ENCODE measurements at regions not wholly inside any gene's neighbourhood (a gene's known extent, or its start where the extent isn't known, plus 50 kb on each side); places are given as distances from the start of the nearest gene placed in this dataset.

DNA sequence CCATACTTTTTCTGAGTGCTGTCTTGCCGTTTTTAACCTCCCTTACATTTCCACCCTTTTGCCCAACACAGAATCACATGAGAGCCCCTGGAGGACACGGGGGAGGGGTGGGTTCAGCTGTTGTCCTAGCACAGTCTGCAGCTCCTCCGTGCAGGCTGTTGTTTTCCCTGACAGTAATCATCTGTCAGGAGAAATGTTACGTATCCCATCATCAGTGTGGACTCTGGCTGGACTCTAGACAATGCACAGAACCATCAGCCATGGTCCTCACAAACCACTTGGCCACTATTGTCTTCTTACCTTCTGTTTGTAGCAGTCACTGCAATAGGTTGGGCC is 92.1 kb downstream of the RIN2 start:
- Mint-ChIP-seq H3K27me3 (ENCODE audit: insufficient read depth, low read depth, poor library complexity) (peaks cover 3% of the 10 kb centered on the region), H3K27ac (no peak overlapping the region), H3K36me3 (ENCODE audit: low read depth) (no peaks in the 10 kb centered on the region), H3K4me3 (no peak overlapping the region), H3K4me1 (peaks cover 5% of the 10 kb centered on the region; the same call in 2 of the 3 replicates), H3K9me3 (peaks cover 2% of the 10 kb centered on the region; the same call in 2 of the 3 replicates)
- Histone ChIP-seq H3K4me3 (no peak overlapping the region), H4K20me1 (replicated peaks; ENCODE audit: insufficient read depth) (no peaks in the 10 kb centered on the region), H3K79me2 (replicated peaks; ENCODE audit: insufficient read depth) (no peaks in the 10 kb centered on the region), H3F3A (replicated peaks; ENCODE audit: low read depth) (no peaks in the 10 kb centered on the region), H3K36me3 (ENCODE audit: insufficient read depth) (no peaks in the 10 kb centered on the region), H3K9me2 (ENCODE audit: insufficient read depth) (0 out of 2 replicates have a peak, but pooled peaks cover 3% of the 10 kb centered on the region), H3K4me2 (no peak overlapping the region), H3K27ac (ENCODE audit: low read depth) (no peak overlapping the region), H3K27me3 (ENCODE audit: insufficient read depth) (no peaks in the 10 kb centered on the region), H2AFZ (peak overlapping the region; percentile 14; the same call in 1 of the 2 replicates), H3K4me1 (ENCODE audit: insufficient read depth) (no peaks in the 10 kb centered on the region)
- TF ChIP-seq, protein P1, sequence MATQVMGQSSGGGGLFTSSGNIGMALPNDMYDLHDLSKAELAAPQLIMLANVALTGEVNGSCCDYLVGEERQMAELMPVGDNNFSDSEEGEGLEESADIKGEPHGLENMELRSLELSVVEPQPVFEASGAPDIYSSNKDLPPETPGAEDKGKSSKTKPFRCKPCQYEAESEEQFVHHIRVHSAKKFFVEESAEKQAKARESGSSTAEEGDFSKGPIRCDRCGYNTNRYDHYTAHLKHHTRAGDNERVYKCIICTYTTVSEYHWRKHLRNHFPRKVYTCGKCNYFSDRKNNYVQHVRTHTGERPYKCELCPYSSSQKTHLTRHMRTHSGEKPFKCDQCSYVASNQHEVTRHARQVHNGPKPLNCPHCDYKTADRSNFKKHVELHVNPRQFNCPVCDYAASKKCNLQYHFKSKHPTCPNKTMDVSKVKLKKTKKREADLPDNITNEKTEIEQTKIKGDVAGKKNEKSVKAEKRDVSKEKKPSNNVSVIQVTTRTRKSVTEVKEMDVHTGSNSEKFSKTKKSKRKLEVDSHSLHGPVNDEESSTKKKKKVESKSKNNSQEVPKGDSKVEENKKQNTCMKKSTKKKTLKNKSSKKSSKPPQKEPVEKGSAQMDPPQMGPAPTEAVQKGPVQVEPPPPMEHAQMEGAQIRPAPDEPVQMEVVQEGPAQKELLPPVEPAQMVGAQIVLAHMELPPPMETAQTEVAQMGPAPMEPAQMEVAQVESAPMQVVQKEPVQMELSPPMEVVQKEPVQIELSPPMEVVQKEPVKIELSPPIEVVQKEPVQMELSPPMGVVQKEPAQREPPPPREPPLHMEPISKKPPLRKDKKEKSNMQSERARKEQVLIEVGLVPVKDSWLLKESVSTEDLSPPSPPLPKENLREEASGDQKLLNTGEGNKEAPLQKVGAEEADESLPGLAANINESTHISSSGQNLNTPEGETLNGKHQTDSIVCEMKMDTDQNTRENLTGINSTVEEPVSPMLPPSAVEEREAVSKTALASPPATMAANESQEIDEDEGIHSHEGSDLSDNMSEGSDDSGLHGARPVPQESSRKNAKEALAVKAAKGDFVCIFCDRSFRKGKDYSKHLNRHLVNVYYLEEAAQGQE (IDR thresholded peaks at IDR 0.05; ENCODE audit: unreplicated experiment): no peak
- TF ChIP-seq POLR2AphosphoS5 (IDR thresholded peaks at IDR 0.05; ENCODE audit: low read depth): no peak
- TF ChIP-seq, protein P2, sequence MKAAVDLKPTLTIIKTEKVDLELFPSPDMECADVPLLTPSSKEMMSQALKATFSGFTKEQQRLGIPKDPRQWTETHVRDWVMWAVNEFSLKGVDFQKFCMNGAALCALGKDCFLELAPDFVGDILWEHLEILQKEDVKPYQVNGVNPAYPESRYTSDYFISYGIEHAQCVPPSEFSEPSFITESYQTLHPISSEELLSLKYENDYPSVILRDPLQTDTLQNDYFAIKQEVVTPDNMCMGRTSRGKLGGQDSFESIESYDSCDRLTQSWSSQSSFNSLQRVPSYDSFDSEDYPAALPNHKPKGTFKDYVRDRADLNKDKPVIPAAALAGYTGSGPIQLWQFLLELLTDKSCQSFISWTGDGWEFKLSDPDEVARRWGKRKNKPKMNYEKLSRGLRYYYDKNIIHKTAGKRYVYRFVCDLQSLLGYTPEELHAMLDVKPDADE (IDR thresholded peaks at IDR 0.05): no peak
- ATAC-seq (peak; percentile 40; the same call in 1 of the 3 replicates), DNase-seq (ENCODE audit: low spot score) (no peak)

DNA sequence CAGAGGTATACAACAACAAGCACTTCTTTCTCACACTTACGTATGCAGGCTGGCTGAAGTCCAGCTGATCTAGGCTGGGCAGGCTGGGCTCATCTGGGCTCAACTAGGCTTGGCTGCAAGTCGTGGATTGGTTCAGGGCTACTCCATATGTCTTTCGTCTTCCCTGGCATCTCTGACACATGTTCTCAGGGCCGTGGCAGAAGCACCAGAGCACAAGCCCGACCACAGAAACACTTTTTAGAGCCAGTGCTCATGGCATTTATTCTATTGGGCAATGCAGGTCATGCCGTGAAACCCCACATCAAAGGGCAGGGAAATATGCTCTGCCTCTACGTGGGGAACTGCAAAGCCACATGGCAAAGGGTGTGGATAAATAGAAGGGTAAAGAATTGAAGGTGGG is 93.8 kb downstream of the RIN2 start:
- Histone ChIP-seq H3K9me2 (ENCODE audit: insufficient read depth) (0 out of 2 replicates have a peak, but pooled peaks cover 3% of the 10 kb centered on the region), H3F3A (replicated peaks; ENCODE audit: low read depth) (no peaks in the 10 kb centered on the region), H3K4me2 (no peak overlapping the region), H3K27me3 (ENCODE audit: insufficient read depth) (no peaks in the 10 kb centered on the region), H2AFZ (no peak overlapping the region), H3K27ac (ENCODE audit: low read depth) (no peak overlapping the region), H3K79me2 (replicated peaks; ENCODE audit: insufficient read depth) (no peaks in the 10 kb centered on the region), H4K20me1 (replicated peaks; ENCODE audit: insufficient read depth) (no peaks in the 10 kb centered on the region), H3K36me3 (ENCODE audit: insufficient read depth) (no peaks in the 10 kb centered on the region), H3K4me3 (no peak overlapping the region), H3K4me1 (ENCODE audit: insufficient read depth) (no peaks in the 10 kb centered on the region)
- DNase-seq (ENCODE audit: low spot score) (no peak), ATAC-seq (no peak)
- peaks cover 5% of the 10 kb centered on the region; the same call in 2 of the 3 replicates for H3K4me1 Mint-ChIP-seq
- H3K36me3 Mint-ChIP-seq (ENCODE audit: low read depth): no peaks in the 10 kb centered on the region
- no peak overlapping the region for H3K4me3 Mint-ChIP-seq
- TF ChIP-seq CREB1 (CRISPR knock-in tag; IDR thresholded peaks at IDR 0.05; ENCODE audit: low read depth) (no peak), NANOG (IDR thresholded peaks at IDR 0.05; ENCODE audit: borderline replicate concordance) (no peak), ZNF114 (CRISPR knock-in tag; IDR thresholded peaks at IDR 0.05) (no peak)
- H3K27me3 Mint-ChIP-seq (ENCODE audit: insufficient read depth, low read depth, poor library complexity): peaks cover 5% of the 10 kb centered on the region
- no peak overlapping the region for H3K27ac Mint-ChIP-seq
- H3K9me3 Mint-ChIP-seq: no peaks in the 10 kb centered on the region; the same call in 2 of the 3 replicates

DNA sequence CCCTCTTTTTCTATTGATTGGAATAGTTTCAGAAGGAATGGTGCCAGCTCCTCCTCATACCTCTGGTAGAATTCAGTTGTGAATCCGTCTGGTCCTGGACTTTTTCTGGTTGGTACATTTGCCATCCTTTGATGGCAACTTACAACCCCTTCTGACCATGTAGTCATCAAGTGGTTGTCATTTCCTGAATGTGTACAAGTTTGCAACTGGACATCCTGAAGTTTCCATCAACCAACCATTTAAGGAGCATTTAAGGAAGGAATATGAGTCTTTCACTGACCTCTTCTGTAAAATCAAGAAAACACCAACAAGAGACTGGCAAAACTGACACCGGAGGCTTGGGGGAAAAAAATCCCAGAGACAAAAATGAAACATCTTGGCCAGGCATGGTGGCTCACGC is 97.4 kb downstream of the RIN2 start:
- Histone ChIP-seq H3K4me1 (ENCODE audit: insufficient read depth) (no peaks in the 10 kb centered on the region), H4K20me1 (replicated peaks; ENCODE audit: insufficient read depth) (no peaks in the 10 kb centered on the region), H3K27ac (ENCODE audit: low read depth) (no peak overlapping the region), H3K79me2 (replicated peaks; ENCODE audit: insufficient read depth) (no peaks in the 10 kb centered on the region), H3K9me2 (ENCODE audit: insufficient read depth) (0 out of 2 replicates have a peak, but pooled peaks cover 3% of the 10 kb centered on the region), H2AFZ (no peak overlapping the region), H3K27me3 (ENCODE audit: insufficient read depth) (no peaks in the 10 kb centered on the region), H3K4me3 (no peak overlapping the region), H3K36me3 (ENCODE audit: insufficient read depth) (no peaks in the 10 kb centered on the region), H3K4me2 (no peak overlapping the region), H3F3A (replicated peaks; ENCODE audit: low read depth) (no peaks in the 10 kb centered on the region)
- H3K9me3 Mint-ChIP-seq: no peaks in the 10 kb centered on the region; the same call in 2 of the 3 replicates
- DNase-seq (ENCODE audit: low spot score) (no peak), ATAC-seq (no peak)
- H3K36me3 Mint-ChIP-seq (ENCODE audit: low read depth): no peaks in the 10 kb centered on the region
- no peak overlapping the region for H3K27ac Mint-ChIP-seq
- H3K27me3 Mint-ChIP-seq (ENCODE audit: insufficient read depth, low read depth, poor library complexity): peaks cover 5% of the 10 kb centered on the region
- no peak overlapping the region for H3K4me3 Mint-ChIP-seq
- no peaks in the 10 kb centered on the region for H3K4me1 Mint-ChIP-seq
- TF ChIP-seq, protein P3, sequence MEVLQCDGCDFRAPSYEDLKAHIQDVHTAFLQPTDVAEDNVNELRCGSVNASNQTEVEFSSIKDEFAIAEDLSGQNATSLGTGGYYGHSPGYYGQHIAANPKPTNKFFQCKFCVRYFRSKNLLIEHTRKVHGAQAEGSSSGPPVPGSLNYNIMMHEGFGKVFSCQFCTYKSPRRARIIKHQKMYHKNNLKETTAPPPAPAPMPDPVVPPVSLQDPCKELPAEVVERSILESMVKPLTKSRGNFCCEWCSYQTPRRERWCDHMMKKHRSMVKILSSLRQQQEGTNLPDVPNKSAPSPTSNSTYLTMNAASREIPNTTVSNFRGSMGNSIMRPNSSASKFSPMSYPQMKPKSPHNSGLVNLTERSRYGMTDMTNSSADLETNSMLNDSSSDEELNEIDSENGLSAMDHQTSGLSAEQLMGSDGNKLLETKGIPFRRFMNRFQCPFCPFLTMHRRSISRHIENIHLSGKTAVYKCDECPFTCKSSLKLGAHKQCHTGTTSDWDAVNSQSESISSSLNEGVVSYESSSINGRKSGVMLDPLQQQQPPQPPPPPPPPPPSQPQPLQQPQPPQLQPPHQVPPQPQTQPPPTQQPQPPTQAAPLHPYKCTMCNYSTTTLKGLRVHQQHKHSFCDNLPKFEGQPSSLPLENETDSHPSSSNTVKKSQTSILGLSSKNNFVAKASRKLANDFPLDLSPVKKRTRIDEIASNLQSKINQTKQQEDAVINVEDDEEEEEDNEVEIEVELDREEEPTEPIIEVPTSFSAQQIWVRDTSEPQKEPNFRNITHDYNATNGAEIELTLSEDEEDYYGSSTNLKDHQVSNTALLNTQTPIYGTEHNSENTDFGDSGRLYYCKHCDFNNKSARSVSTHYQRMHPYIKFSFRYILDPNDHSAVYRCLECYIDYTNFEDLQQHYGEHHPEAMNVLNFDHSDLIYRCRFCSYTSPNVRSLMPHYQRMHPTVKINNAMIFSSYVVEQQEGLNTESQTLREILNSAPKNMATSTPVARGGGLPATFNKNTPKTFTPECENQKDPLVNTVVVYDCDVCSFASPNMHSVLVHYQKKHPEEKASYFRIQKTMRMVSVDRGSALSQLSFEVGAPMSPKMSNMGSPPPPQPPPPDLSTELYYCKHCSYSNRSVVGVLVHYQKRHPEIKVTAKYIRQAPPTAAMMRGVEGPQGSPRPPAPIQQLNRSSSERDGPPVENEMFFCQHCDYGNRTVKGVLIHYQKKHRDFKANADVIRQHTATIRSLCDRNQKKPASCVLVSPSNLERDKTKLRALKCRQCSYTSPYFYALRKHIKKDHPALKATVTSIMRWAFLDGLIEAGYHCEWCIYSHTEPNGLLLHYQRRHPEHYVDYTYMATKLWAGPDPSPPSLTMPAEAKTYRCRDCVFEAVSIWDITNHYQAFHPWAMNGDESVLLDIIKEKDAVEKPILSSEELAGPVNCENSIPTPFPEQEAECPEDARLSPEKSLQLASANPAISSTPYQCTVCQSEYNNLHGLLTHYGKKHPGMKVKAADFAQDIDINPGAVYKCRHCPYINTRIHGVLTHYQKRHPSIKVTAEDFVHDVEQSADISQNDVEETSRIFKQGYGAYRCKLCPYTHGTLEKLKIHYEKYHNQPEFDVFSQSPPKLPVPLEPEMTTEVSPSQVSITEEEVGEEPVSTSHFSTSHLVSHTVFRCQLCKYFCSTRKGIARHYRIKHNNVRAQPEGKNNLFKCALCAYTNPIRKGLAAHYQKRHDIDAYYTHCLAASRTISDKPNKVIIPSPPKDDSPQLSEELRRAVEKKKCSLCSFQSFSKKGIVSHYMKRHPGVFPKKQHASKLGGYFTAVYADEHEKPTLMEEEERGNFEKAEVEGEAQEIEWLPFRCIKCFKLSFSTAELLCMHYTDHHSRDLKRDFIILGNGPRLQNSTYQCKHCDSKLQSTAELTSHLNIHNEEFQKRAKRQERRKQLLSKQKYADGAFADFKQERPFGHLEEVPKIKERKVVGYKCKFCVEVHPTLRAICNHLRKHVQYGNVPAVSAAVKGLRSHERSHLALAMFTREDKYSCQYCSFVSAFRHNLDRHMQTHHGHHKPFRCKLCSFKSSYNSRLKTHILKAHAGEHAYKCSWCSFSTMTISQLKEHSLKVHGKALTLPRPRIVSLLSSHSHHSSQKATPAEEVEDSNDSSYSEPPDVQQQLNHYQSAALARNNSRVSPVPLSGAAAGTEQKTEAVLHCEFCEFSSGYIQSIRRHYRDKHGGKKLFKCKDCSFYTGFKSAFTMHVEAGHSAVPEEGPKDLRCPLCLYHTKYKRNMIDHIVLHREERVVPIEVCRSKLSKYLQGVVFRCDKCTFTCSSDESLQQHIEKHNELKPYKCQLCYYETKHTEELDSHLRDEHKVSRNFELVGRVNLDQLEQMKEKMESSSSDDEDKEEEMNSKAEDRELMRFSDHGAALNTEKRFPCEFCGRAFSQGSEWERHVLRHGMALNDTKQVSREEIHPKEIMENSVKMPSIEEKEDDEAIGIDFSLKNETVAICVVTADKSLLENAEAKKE (CRISPR knock-in tag; IDR thresholded peaks at IDR 0.05): no peak

All from GM23338 (cell line).